Stimulated activated naive B cell treated with anti-CD40 and anti-IgM and Interleukin-4, amounts not matched to agents 10 μg/mL and 1 μg/mL and 100 μg/mL, for 72 hours (primary cell): ENCODE measurements at regions not wholly inside any gene's neighbourhood (a gene's known extent, or its start where the extent isn't known, plus 50 kb on each side); places are given as distances from the start of the nearest gene placed in this dataset.
"Not testable (repeated sequence)": the region's sequence is repeated elsewhere in the genome, so short reads cannot be mapped to it uniquely, and the experiment has no call there.

Experiments
- ATAC-seq, 2 donors: fragments of 150-1000 bp; cut with Tn5 transposase; replicated peaks; 2 replicates each; pipeline ENCODE4 v1.10.0; 2021; ENCODE audit warnings: moderate library complexity in 1 of 2
- DNase-seq: peaks from one replicate; pipeline ENCODE4 v3.0.0; 2021
- H3K27ac Mint-ChIP-seq: one replicate; pipeline ENCODE4 v1.8.0; 2022; ENCODE audit warnings: mild to moderate bottlenecking, mixed read lengths
- H3K27me3 Mint-ChIP-seq, 2 donors: one replicate each; pipeline ENCODE4 v1.8.0; 2022; ENCODE audit warnings: mixed read lengths in 2 of 2
- H3K36me3 Mint-ChIP-seq, 2 donors: one replicate each; pipeline ENCODE4 v1.8.0; 2022; ENCODE audit warnings: mixed read lengths in 2 of 2, mild to moderate bottlenecking in 1 of 2
- H3K4me1 Mint-ChIP-seq, 2 donors: one replicate each; pipeline ENCODE4 v1.8.0; 2022; ENCODE audit warnings: mixed read lengths in 2 of 2, mild to moderate bottlenecking in 1 of 2
- H3K4me3 Mint-ChIP-seq, 2 donors: one replicate each; pipeline ENCODE4 v1.8.0; 2022; ENCODE audit warnings: mild to moderate bottlenecking in 2 of 2, mixed read lengths in 2 of 2, moderate library complexity in 1 of 2
- H3K9me3 Mint-ChIP-seq, 2 donors: one replicate each; pipeline ENCODE4 v1.8.0; 2022; ENCODE audit warnings: mixed read lengths in 2 of 2, mild to moderate bottlenecking in 1 of 2

DNA sequence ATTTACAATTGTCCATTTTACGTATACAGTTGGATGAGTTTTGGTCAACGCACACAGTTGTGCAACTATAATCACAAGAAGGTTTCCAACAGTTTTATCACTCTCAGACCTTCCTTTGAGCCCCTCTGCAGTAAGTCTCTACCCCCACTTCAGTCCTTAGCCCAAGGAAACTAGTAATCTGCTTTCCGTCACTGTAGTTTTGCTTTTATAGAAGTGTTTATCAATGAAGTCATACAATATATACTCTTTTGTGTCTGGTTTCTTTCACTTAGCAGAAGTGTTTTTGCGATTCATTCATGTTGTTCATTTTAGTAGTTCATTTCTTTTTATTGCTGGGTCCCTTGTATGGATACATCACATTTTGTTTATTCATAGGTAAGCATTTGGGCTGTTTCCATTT, 92.9 kb upstream of the PIP4K2A start:
- peaks cover 2 to 3% of the 10 kb centered on the region in 2 donors for H3K9me3 Mint-ChIP-seq
- DNase-seq (no peak), ATAC-seq (no peak)
- H3K4me3 Mint-ChIP-seq, result no peak overlapping the region
- no peaks in the 10 kb centered on the region for H3K4me1 Mint-ChIP-seq
- peaks cover 7 to 11% of the 10 kb centered on the region in 2 donors for H3K27me3 Mint-ChIP-seq
- H3K27ac Mint-ChIP-seq, result no peak overlapping the region
- H3K36me3 Mint-ChIP-seq, result no peaks in the 10 kb centered on the region

DNA sequence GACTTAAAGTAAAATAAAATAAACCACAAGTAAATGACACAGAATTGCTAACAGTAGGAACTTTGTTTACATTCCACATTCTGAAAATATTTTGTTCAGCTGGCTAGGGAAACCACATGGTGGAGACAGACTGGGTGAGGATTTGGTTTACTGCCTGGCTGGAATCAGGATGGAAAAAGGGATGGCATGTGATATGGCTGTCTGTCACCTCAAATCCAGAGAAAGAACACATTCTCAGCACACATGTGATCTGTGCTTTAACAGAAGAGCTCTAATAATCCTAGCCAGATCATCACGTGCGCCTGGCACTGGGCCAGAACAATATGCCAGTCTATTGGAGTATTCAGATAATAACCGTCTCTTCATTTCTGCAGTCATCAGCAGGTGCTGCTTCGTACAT, 90.9 kb upstream of the PIP4K2A start:
- Mint-ChIP-seq H3K9me3 (peaks cover 0 to 5% of the 10 kb centered on the region in 2 donors), H3K4me3 (no peak overlapping the region), H3K4me1 (no peaks in the 10 kb centered on the region), H3K27me3 (peaks cover 8 to 26% of the 10 kb centered on the region in 2 donors), H3K36me3 (peaks cover 0 to 3% of the 10 kb centered on the region in 2 donors), H3K27ac (no peak overlapping the region)
- DNase-seq, result no peak
- no peak for ATAC-seq

DNA sequence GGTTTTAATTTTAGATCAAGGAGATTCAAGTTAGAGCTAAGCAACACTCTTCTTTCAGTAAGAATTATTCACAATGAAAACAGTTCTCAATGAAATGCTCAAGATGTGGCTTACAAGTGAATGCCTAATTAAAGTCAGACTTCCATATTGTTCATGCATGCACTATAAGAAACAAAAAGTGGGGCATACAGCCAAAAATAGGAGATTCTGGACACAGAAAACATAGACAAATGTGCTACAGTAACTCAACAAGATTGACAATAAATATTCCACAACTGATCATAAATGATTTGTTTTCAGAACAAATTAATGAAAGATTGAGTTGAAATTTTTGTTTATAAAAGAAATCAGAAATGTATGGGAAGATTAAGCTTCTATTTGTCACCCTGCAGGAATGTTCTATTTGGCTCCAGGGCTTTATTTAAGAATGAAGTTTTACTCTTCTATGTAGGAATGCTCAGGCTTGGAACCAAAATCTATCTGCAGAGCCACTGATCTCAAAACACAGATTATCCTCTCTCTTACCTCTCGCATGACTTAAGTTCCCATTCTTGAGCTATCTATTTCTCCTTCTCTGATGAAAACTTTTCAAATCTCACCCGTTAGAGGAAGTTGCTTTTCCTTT, 89.0 kb upstream of the PIP4K2A start:
- peaks cover 3% of the 10 kb centered on the region in 2 donors for H3K36me3 Mint-ChIP-seq
- DNase-seq (no peak), ATAC-seq (no peak)
- peaks cover 12 to 32% of the 10 kb centered on the region in 2 donors for H3K27me3 Mint-ChIP-seq
- H3K4me1 Mint-ChIP-seq, result no peaks in the 10 kb centered on the region
- peaks cover 0 to 8% of the 10 kb centered on the region in 2 donors for H3K9me3 Mint-ChIP-seq
- no peak overlapping the region for H3K27ac Mint-ChIP-seq
- no peak overlapping the region for H3K4me3 Mint-ChIP-seq

DNA sequence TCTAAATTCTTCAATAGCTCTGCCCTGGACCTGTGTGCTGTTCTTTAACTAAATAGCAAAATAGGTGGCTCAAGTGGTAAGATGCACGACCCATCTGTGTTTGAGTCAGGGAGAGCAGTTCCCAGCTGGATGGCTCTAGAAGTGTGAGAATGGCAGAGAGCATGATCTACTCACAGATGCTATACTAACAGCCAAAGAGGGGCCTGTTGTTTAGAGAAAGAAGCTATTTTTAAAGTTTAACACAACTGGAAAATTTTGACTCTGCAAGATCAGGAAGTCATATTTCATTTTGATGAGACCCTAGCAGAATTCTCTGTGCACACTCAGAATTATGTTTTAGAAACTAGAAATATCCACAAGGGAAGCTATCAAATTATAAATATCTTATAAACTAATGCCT, 87.4 kb upstream of the PIP4K2A start:
- Mint-ChIP-seq H3K36me3 (peaks cover 3% of the 10 kb centered on the region in 2 donors), H3K27me3 (peaks cover 12 to 30% of the 10 kb centered on the region in 2 donors), H3K27ac (no peak overlapping the region), H3K9me3 (peaks cover 0 to 8% of the 10 kb centered on the region in 2 donors), H3K4me1 (no peaks in the 10 kb centered on the region), H3K4me3 (no peak overlapping the region)
- ATAC-seq (no peak), DNase-seq (no peak)

DNA sequence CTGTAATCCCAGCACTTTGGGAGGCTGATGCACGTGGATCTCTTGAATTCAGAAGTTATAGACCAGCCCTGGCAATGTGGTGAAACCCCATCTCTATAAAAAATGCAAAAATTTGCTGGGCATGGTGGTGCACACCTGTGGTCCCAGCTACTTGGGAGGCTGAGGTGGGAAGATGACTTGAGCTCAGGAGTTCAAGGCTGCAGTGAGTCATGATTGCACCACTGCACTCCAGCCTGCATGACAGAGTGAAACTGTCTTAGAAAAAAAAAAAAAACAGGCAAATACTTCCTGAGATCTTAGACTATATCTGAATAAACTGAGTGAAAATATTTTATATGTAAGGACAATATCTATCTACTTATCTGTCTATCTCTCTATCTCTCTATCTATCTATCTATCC, 83.4 kb upstream of the PIP4K2A start:
- H3K36me3 Mint-ChIP-seq, ATAC-seq, H3K9me3 Mint-ChIP-seq, DNase-seq, H3K27ac Mint-ChIP-seq, H3K4me3 Mint-ChIP-seq, H3K4me1 Mint-ChIP-seq: not testable (repeated sequence)
- H3K27me3 Mint-ChIP-seq, result peaks cover 16 to 34% of the 10 kb centered on the region in 2 donors

DNA sequence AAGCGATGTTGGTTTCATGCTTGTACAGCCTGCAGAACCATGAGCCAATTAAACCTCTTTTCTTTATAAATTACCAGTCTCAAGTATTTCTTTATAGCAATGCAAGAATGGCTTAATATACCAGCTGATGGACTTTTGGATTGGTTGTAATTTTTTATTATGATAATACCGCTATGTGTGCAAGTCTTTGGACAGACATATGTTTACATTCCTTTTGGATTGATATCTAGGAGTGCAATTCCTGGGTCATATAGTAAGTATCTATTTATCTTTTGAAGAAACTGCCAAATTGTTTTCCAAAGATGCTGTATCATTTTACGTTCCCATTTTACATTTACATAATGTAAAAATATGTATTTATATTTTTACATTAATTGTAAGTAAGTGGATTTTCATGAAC, 81.2 kb upstream of the PIP4K2A start:
- Mint-ChIP-seq H3K27ac (no peak overlapping the region), H3K27me3 (peaks cover 11 to 21% of the 10 kb centered on the region in 2 donors), H3K4me3 (no peak overlapping the region), H3K36me3 (peaks cover 0 to 3% of the 10 kb centered on the region in 2 donors), H3K4me1 (no peaks in the 10 kb centered on the region), H3K9me3 (peaks cover 0 to 6% of the 10 kb centered on the region in 2 donors)
- ATAC-seq (no peak), DNase-seq (no peak)

DNA sequence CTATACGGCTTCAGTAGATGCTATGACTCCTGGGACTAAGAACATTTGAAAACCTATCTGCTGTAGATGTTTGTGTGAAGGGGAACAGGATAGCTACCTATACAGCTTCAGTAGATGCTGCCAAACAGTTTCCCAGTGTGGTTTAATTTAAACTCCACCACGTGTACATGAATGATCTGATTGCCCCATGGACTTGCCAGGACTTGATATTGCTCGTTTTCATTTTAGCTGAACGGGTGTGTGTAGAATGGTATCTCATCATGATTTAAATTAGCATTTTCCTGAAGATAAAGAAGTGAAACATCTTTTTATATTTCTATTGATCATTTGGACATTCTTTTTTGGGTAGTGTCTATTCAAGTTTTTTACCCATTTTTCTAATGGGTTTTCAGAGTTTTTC, 77.8 kb upstream of the PIP4K2A start:
- H3K27ac Mint-ChIP-seq, result no peak overlapping the region
- peaks cover 6 to 13% of the 10 kb centered on the region in 2 donors for H3K27me3 Mint-ChIP-seq
- H3K9me3 Mint-ChIP-seq, result peaks cover 0 to 2% of the 10 kb centered on the region in 2 donors
- H3K36me3 Mint-ChIP-seq, result no peaks in the 10 kb centered on the region
- ATAC-seq (no peak), DNase-seq (no peak)
- H3K4me3 Mint-ChIP-seq, result no peak overlapping the region
- no peaks in the 10 kb centered on the region for H3K4me1 Mint-ChIP-seq

DNA sequence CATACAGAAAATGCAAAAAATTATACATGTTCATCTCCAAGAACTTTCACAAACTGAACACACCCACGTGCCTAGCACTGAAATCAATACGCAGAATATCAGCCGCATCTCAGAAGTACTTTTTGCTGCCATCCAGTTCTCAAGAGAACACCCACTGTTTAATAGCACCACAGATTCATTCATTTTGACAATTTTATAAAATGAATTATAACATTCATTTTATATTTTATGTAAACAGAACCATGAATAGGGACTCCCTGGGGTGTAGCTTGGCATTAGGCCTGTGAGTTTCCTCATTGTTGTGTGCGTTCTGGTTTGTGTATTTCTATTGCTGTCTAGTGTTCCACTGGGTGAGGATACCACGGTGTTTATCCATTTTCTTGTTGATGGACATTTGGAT, 77.3 kb upstream of the PIP4K2A start:
- no peak for ATAC-seq
- no peak for DNase-seq
- H3K9me3 Mint-ChIP-seq, result peaks cover 0 to 2% of the 10 kb centered on the region in 2 donors
- peaks cover 6 to 13% of the 10 kb centered on the region in 2 donors for H3K27me3 Mint-ChIP-seq
- no peaks in the 10 kb centered on the region for H3K4me1 Mint-ChIP-seq
- H3K36me3 Mint-ChIP-seq, result no peaks in the 10 kb centered on the region
- H3K27ac Mint-ChIP-seq, result no peak overlapping the region
- H3K4me3 Mint-ChIP-seq, result no peak overlapping the region

DNA sequence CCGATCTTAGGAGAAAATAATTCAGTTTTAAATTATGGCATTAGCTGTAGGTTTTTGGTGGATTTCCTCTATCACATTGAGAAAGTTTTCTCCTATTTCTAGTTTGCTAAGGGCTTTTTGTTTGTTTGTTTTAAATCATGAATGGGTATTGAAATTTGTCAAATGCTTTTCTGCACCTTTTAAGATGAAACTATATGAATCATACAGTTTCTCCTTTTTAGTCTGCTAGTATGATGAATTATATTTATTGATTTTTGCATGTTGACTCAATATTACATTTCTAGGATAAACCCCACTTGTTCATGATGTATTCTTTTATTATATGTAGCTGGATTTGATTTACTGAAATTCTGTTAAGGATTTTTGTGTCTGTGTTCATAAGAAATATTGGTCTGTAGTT, 70.3 kb upstream of the PIP4K2A start:
- H3K36me3 Mint-ChIP-seq, result no peaks in the 10 kb centered on the region
- ATAC-seq, result no peak
- no peak for DNase-seq
- H3K4me3 Mint-ChIP-seq, result no peak overlapping the region
- no peaks in the 10 kb centered on the region for H3K4me1 Mint-ChIP-seq
- no peak overlapping the region for H3K27ac Mint-ChIP-seq
- H3K9me3 Mint-ChIP-seq, result no peaks in the 10 kb centered on the region
- H3K27me3 Mint-ChIP-seq, result peaks cover 0 to 6% of the 10 kb centered on the region in 2 donors

DNA sequence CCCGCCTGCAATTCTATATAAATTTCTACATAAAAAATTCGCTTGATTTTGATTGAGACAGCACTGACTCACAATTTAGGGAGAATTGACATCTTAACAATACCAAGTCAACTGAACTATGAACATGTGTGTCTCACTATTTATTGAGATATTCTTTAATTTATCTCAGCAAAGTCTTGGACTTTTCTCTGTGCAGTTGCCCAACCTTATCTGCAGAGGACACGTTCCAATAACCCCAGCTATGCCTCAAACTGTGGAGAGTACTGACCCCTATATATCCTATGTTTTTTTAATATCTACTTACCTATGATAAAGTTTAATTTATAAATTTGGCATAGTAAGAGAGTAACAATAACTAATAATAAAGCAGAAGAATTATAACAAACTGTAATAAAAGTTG, 69.4 kb upstream of the PIP4K2A start:
- no peaks in the 10 kb centered on the region for H3K36me3 Mint-ChIP-seq
- ATAC-seq, result no peak
- H3K9me3 Mint-ChIP-seq, result no peaks in the 10 kb centered on the region
- no peaks in the 10 kb centered on the region for H3K4me1 Mint-ChIP-seq
- H3K27me3 Mint-ChIP-seq, result peaks cover 3 to 6% of the 10 kb centered on the region in 2 donors
- H3K27ac Mint-ChIP-seq, result no peak overlapping the region
- H3K4me3 Mint-ChIP-seq, result no peak overlapping the region
- DNase-seq, result no peak

DNA sequence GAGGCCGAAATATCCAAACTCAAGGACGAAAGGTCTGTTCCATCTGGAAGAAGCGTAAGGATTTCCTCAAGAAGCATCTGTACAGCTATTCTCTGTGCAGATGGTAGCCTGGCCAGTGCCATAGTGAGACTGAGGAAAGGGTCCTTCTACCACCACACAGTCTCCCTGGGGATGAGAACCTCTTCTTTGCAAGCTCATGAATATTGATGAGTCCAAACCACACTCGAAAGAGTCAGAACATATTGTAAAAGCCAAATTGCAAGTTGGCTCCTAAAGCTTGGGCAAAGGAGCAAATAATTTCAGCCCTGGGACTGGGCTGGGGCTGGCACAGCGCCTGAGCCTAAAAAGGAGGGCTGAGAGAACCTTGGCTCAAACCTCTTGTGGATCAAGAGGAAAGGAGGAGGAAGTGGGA, 66.1 kb upstream of the PIP4K2A start:
- no peak overlapping the region for H3K27ac Mint-ChIP-seq
- H3K27me3 Mint-ChIP-seq, result peaks cover 5 to 6% of the 10 kb centered on the region in 2 donors
- ATAC-seq (no peak), DNase-seq (no peak)
- H3K4me1 Mint-ChIP-seq, result no peaks in the 10 kb centered on the region
- peaks cover 6 to 8% of the 10 kb centered on the region in 2 donors for H3K9me3 Mint-ChIP-seq
- peaks cover 2 to 5% of the 10 kb centered on the region in 2 donors for H3K36me3 Mint-ChIP-seq
- no peak overlapping the region for H3K4me3 Mint-ChIP-seq

DNA sequence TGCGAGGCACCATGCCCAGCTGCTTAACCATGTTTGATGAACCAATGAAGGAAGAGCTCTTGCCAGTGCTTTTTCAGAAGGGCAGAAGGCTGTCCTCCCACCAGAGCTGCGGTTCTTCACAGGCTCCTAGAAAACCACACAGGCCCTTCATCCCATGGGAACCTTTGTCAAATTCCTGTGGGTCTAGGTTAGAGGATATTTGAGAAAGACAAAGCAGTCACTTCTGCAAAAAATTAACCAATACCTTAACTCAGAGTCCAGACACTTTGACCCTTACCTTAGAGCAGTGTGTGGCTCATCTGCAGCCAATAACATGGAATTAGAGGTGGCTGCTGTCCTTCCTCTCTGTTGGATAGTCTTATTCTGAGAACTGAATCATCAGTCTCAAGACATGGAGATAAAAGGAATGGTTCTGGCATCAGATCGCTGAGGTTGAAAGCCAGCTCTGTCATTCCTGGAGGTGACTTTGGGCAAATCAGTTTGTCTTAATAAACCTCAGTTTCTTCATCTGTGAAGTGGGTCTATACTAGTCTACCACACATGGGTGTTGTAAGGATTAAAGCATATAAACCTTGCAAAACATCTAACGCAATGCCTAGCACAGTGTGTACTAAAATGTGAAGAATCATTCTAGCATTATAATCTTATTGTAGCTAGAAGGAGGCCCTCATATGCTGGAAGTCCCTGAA, 65.1 kb upstream of the PIP4K2A start:
- H3K27me3 Mint-ChIP-seq, result peaks cover 5 to 6% of the 10 kb centered on the region in 2 donors
- H3K36me3 Mint-ChIP-seq, result peaks cover 2 to 5% of the 10 kb centered on the region in 2 donors
- no peak overlapping the region for H3K4me3 Mint-ChIP-seq
- H3K27ac Mint-ChIP-seq, result no peak overlapping the region
- ATAC-seq (no peak), DNase-seq (no peak)
- H3K9me3 Mint-ChIP-seq, result peaks cover 6 to 8% of the 10 kb centered on the region in 2 donors
- no peaks in the 10 kb centered on the region for H3K4me1 Mint-ChIP-seq

DNA sequence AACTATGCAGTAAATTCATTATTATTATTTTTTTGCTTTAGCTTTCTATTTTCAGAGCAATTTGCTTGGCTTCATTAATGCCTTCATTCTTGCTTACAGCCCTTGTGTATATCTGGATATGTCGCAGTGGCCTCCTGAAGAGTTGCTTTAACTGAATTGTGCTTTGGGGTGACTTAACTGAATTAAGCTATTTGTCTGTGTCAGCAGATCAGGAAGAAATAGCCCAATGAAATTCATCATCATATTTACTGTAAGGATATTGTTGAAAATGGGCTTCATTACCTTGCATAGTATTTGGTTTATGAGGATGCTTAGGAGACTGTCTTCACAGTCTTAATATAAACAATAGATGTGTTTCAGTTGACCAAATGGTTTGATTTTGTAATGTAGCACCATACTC, 59.7 kb upstream of the PIP4K2A start:
- Mint-ChIP-seq H3K4me1 (no peaks in the 10 kb centered on the region), H3K36me3 (peaks cover 2 to 9% of the 10 kb centered on the region in 2 donors), H3K27me3 (peaks cover 0 to 5% of the 10 kb centered on the region in 2 donors), H3K4me3 (no peak overlapping the region), H3K27ac (no peak overlapping the region), H3K9me3 (peaks cover 6 to 10% of the 10 kb centered on the region in 2 donors)
- no peak for ATAC-seq
- no peak for DNase-seq

DNA sequence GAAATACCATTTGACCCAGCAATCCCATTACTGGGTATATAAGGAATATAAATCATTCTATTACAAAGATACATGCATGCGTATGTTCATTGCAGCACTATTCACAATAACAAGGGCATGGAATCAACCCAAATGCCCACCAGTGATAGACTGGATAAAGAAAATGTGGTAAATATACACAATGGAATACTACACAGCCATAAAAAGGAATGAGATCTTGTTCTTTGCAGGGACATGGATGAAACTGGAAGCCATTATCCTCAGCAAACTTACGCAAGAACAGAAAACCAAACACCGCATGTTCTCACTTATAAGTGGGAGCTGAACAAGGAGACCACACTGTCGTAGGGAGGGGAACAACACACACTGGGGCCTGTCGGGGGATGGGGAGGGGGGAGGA, 57.3 kb upstream of the PIP4K2A start:
- H3K4me1 Mint-ChIP-seq, result peaks cover 7 to 20% of the 10 kb centered on the region in 2 donors
- not testable (repeated sequence) for ATAC-seq, DNase-seq, H3K9me3 Mint-ChIP-seq, H3K4me3 Mint-ChIP-seq, H3K27ac Mint-ChIP-seq, H3K36me3 Mint-ChIP-seq, H3K27me3 Mint-ChIP-seq

DNA sequence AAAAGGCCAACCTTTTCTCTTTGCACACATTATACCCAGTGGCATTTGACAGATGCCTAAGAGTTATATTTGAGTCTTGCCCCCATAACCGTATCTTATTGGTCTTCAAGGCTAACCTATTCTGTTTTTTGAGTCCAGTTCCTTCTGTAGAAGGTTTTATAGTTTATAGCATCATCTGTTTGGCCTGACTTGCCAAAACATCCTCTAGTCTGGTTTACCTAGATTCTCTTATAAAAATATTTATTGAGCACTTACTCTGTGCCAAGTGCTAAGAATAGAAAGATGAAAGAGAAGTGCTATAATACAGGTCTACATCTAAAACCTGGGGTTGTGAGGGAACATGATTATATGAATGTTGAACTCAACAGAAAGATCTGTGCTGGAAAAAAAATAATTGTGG, 55.9 kb upstream of the PIP4K2A start:
- Mint-ChIP-seq H3K9me3 (peaks cover 0 to 3% of the 10 kb centered on the region in 2 donors), H3K4me1 (peaks cover 14 to 32% of the 10 kb centered on the region in 2 donors), H3K27me3 (no peaks in the 10 kb centered on the region), H3K36me3 (peaks cover 2 to 4% of the 10 kb centered on the region in 2 donors), H3K27ac (no peak overlapping the region), H3K4me3 (no peak overlapping the region)
- DNase-seq (no peak), ATAC-seq (no peak)
